Muscle layer of colon (tissue), 2 donors: ENCODE measurements at regions not wholly inside any gene's neighbourhood (a gene's known extent, or its start where the extent isn't known, plus 50 kb on each side); places are given as distances from the start of the nearest gene placed in this dataset.

Experiments
- H3K27ac ChIP-seq: one replicate; pipeline ENCODE4 v1.7.0; 2013; ENCODE audit warnings: low read depth, mild to moderate bottlenecking, low read length, moderate library complexity
- H3K27me3 ChIP-seq, 2 donors: one replicate each; pipeline ENCODE4 v1.7.0; 2013; ENCODE audit warnings: low read length in 2 of 2, mild to moderate bottlenecking in 2 of 2; ENCODE audit not compliant: insufficient read depth in 2 of 2, control insufficient read depth in 1 of 2
- H3K36me3 ChIP-seq: one replicate; pipeline ENCODE4 v1.7.0; 2013; ENCODE audit warnings: mild to moderate bottlenecking, low read length; ENCODE audit not compliant: insufficient read depth
- H3K4me1 ChIP-seq: one replicate; pipeline ENCODE4 v1.7.0; 2013; ENCODE audit warnings: mild to moderate bottlenecking, low read length; ENCODE audit not compliant: insufficient read depth
- H3K4me3 ChIP-seq, 2 donors: one replicate each; pipeline ENCODE4 v1.7.0; 2013; ENCODE audit warnings: low read length in 2 of 2, low read depth in 1 of 2, mild to moderate bottlenecking in 1 of 2, moderate library complexity in 1 of 2
- H3K9ac ChIP-seq: one replicate; pipeline ENCODE4 v1.7.0; 2013; ENCODE audit warnings: low read length
- H3K9me3 ChIP-seq: one replicate; pipeline ENCODE4 v1.7.0; 2013; ENCODE audit warnings: mild to moderate bottlenecking, low read length
- donor health status: abdominal sarcoma.
- donor health status: Adenocarcinoma of cecum.

GRCh38 chr20:24046888-24047287 is 58.3 kb upstream of the GGTLC1 start:
- no peaks in the 10 kb centered on the region for H3K9me3 ChIP-seq
- no peaks in the 10 kb centered on the region for H3K27me3 ChIP-seq
- no peak overlapping the region for H3K9ac ChIP-seq
- H3K36me3 ChIP-seq, result no peaks in the 10 kb centered on the region
- no peak overlapping the region for H3K4me3 ChIP-seq
- no peaks in the 10 kb centered on the region for H3K4me1 ChIP-seq
- H3K27ac ChIP-seq, result no peak overlapping the region

GRCh38 chr20:24045621-24046318 is 57.2 kb upstream of the GGTLC1 start:
- Histone ChIP-seq H3K9me3 (no peaks in the 10 kb centered on the region), H3K4me1 (no peaks in the 10 kb centered on the region), H3K27me3 (no peaks in the 10 kb centered on the region), H3K4me3 (no peak overlapping the region), H3K27ac (no peak overlapping the region), H3K9ac (no peak overlapping the region), H3K36me3 (no peaks in the 10 kb centered on the region)

- H3K27me3 ChIP-seq, result no peaks in the 10 kb centered on the region
- no peak overlapping the region for H3K9ac ChIP-seq
- H3K4me1 ChIP-seq, result no peaks in the 10 kb centered on the region
- no peak overlapping the region for H3K27ac ChIP-seq
- H3K4me3 ChIP-seq, result no peak overlapping the region
- H3K9me3 ChIP-seq, result no peaks in the 10 kb centered on the region
- H3K36me3 ChIP-seq, result no peaks in the 10 kb centered on the region
Observed at GRCh38 chr20:24043294-24043693, 54.7 kb upstream of the GGTLC1 start.

DNA sequence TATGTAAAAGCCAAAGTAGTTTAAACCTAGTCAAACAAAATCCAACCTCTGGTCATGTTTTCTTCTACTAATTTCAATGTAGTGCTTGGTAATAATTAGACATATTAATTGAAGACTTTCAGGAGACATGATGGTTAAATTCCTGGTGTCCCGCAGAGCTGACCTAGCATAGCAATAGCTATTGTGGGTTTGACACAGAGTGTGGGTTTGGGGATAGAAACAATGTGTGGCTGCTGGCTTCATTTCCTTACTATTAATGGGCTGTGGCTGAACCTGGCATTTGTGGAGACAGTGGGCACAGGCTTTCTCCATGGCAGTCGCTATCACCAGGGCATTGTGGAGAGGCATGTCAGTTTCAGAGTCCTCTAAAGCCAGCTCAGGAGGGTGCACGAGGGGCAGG is 54.1 kb upstream of the GGTLC1 start:
- no peaks in the 10 kb centered on the region for H3K9me3 ChIP-seq
- no peak overlapping the region for H3K9ac ChIP-seq
- no peaks in the 10 kb centered on the region for H3K36me3 ChIP-seq
- no peak overlapping the region for H3K4me3 ChIP-seq
- H3K27me3 ChIP-seq, result no peaks in the 10 kb centered on the region
- no peaks in the 10 kb centered on the region for H3K4me1 ChIP-seq
- H3K27ac ChIP-seq, result no peak overlapping the region

- H3K4me3 ChIP-seq, result no peak overlapping the region
- no peaks in the 10 kb centered on the region for H3K36me3 ChIP-seq
- H3K9me3 ChIP-seq, result no peaks in the 10 kb centered on the region
- H3K9ac ChIP-seq, result no peak overlapping the region
- no peaks in the 10 kb centered on the region for H3K4me1 ChIP-seq
- H3K27me3 ChIP-seq, result no peaks in the 10 kb centered on the region
- no peak overlapping the region for H3K27ac ChIP-seq
Observed at GRCh38 chr20:24040896-24041459, 52.4 kb upstream of the GGTLC1 start.

DNA sequence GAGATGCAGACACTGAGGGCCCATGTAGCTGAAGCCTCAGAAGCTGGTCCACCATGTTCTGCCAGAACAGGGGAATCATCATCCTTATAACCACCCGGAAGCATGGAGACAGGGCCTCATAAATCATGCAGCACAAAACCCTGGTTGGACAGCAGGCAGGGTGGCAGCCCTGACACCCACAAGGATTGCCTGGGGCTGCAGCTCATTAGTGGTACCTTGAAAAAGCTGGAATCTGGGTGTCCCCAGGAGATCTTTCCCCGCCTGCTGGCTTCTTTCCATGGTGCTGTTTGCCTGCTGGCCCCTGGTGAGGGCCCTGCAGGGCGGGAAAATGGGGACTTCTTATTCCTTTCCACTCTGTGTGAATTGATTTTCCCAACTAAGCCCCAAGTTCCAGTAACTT is 50.6 kb upstream of the GGTLC1 start:
- no peak overlapping the region for H3K9ac ChIP-seq
- H3K4me3 ChIP-seq, result no peak overlapping the region
- no peak overlapping the region for H3K27ac ChIP-seq
- no peaks in the 10 kb centered on the region for H3K27me3 ChIP-seq
- no peaks in the 10 kb centered on the region for H3K4me1 ChIP-seq
- no peaks in the 10 kb centered on the region for H3K36me3 ChIP-seq
- H3K9me3 ChIP-seq, result no peaks in the 10 kb centered on the region
